ENCODE measurements at regions not wholly inside any gene's neighbourhood (a gene's known extent, or its start where the extent isn't known, plus 50 kb on each side); places are given as distances from the start of the nearest gene placed in this dataset.
"Not testable (repeated sequence)": the region's sequence is repeated elsewhere in the genome, so short reads cannot be mapped to it uniquely, and the experiment has no call there.

- TF ChIP-seq MAX (IDR thresholded peaks at IDR 0.05; ENCODE audit: low read depth) (no peak), PBX3 (IDR thresholded peaks at IDR 0.05) (no peak), EZH2phosphoT487 (IDR thresholded peaks at IDR 0.05; ENCODE audit: borderline replicate concordance, low read depth) (no peak), SMC3 (IDR thresholded peaks at IDR 0.05; ENCODE audit: low read depth, low read length) (no peak), REST (IDR thresholded peaks at IDR 0.05; ENCODE audit: low read depth, low read length) (no peak)
- TF ChIP-seq, protein P1, sequence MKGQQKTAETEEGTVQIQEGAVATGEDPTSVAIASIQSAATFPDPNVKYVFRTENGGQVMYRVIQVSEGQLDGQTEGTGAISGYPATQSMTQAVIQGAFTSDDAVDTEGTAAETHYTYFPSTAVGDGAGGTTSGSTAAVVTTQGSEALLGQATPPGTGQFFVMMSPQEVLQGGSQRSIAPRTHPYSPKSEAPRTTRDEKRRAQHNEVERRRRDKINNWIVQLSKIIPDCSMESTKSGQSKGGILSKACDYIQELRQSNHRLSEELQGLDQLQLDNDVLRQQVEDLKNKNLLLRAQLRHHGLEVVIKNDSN (IDR thresholded peaks at IDR 0.05; ENCODE audit: borderline replicate concordance, low read depth): no peak
Measured at GRCh38 chr22:35159343-35159742, 93.4 kb downstream of the ISX start (continued).

DNA sequence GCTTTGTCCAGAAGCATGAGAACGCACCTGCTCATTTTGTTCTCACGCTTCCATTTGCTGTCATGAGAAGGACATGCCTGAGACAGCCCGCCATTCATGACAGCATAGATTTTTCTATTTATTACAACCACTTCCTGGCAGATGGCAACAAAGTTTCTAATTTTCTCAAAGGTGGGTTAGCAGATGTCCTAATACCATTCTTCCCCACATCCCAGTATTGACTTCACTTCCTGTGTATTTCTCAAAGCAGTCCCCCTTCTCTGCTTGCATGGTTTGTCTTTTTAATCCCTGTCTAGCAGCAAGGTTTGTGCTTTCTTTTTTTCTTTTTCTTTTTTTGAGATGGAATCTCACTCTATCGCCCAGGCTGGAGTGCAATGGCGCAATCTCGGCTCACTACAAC is 94.3 kb downstream of the ISX start:
- Histone ChIP-seq H3K36me3 (replicated peaks in 1 of 2; ENCODE audit: control insufficient read depth in 1 of 2, insufficient read depth in 2 of 2, low read length in 1 of 2) (no peaks in the 10 kb centered on the region), H2AFZ (ENCODE audit: low read depth) (no peak overlapping the region), H3K27me3 (ENCODE audit: insufficient read depth) (no peaks in the 10 kb centered on the region), H3F3A (replicated peaks; ENCODE audit: insufficient read depth) (no peaks in the 10 kb centered on the region), H3K9me3 (no peaks in the 10 kb centered on the region), H3K79me2 (ENCODE audit: insufficient read depth) (no peaks in the 10 kb centered on the region), H3K27ac (ENCODE audit: low read depth in 2 of 2, low read length in 1 of 2) (no peak overlapping the region), H3K4me2 (no peak overlapping the region), H3K4me3 (ENCODE audit: low read depth in 2 of 2, low read length in 1 of 2) (no peak overlapping the region), H4K20me1 (ENCODE audit: insufficient read depth) (no peaks in the 10 kb centered on the region), H3K9ac (no peak overlapping the region), H3K9me2 (no peaks in the 10 kb centered on the region), H3K4me1 (ENCODE audit: control insufficient read depth in 1 of 2, insufficient read depth in 2 of 2, low read depth in 1 of 2, low read length in 1 of 2) (no peaks in the 10 kb centered on the region)
- no peak for DNase-seq
- ChIA-PET CTCF (interaction anchor here (1.4 kb wide), 1 partner anchor 10 kb away, joined by 5 read pairs; no protein-coding TSS in a partner anchor), POLR2A (no interaction called here)
- 39% methylated on average over 6 of the region's 6 CpGs for WGBS (ENCODE audit: low lambda C conversion rate)
- TF ChIP-seq EP300 (IDR thresholded peaks at IDR 0.05; ENCODE audit: borderline replicate concordance in 1 of 2, low read depth in 1 of 2, low read length in 1 of 2): no peak
- TF ChIP-seq EZH2phosphoT487 (IDR thresholded peaks at IDR 0.05; ENCODE audit: borderline replicate concordance, low read depth): no peak
- no peak for TF ChIP-seq CTCF (IDR thresholded peaks at IDR 0.05)
- TF ChIP-seq SIN3A (IDR thresholded peaks at IDR 0.05; ENCODE audit: borderline replicate concordance, low read depth, low read length): no peak
- no peak for TF ChIP-seq NRF1 (IDR thresholded peaks at IDR 0.05; ENCODE audit: low read depth, low read length)
- TF ChIP-seq MAX (IDR thresholded peaks at IDR 0.05; ENCODE audit: low read depth): no peak

- CTCF ChIA-PET: interaction anchor here (1.3 to 1.7 kb wide), 2 partner anchors 11 to 15 kb away, joined by 4 to 6 read pairs; no protein-coding TSS in a partner anchor
Measured at GRCh38 chr22:35165896-35166295, 91.4 kb upstream of the HMGXB4 start.

More at GRCh38 chr22:35165896-35166295, 91.4 kb upstream of the HMGXB4 start:
- H3K4me1 ChIP-seq (ENCODE audit: control insufficient read depth in 1 of 2, insufficient read depth in 2 of 2, low read depth in 1 of 2, low read length in 1 of 2); H3K4me3 ChIP-seq (ENCODE audit: low read depth in 2 of 2, low read length in 1 of 2); POLR2A ChIA-PET; H2AFZ ChIP-seq (ENCODE audit: low read depth); H3K27me3 ChIP-seq (ENCODE audit: insufficient read depth); H3K9ac ChIP-seq; H3K9me2 ChIP-seq; H3K27ac ChIP-seq (ENCODE audit: low read depth in 2 of 2, low read length in 1 of 2); H3K9me3 ChIP-seq; DNase-seq; H3F3A ChIP-seq (replicated peaks; ENCODE audit: insufficient read depth); H3K79me2 ChIP-seq (ENCODE audit: insufficient read depth); H3K36me3 ChIP-seq (replicated peaks in 1 of 2; ENCODE audit: control insufficient read depth in 1 of 2, insufficient read depth in 2 of 2, low read length in 1 of 2); H3K4me2 ChIP-seq; H4K20me1 ChIP-seq (ENCODE audit: insufficient read depth): not testable (repeated sequence)
- WGBS (ENCODE audit: low lambda C conversion rate): 8% methylated on average over 8 of the region's 11 CpGs

All from SK-N-SH (cell line).